BJ (cell line): ENCODE measurements at regions not wholly inside any gene's neighbourhood (a gene's known extent, or its start where the extent isn't known, plus 50 kb on each side); places are given as distances from the start of the nearest gene placed in this dataset.

ENCODE experiments used
- CTCF ChIA-PET: fragments of 350-600 bp; formaldehyde crosslinking; extraction: SDS; loops from one replicate; lab custom pipeline; 2021; ENCODE audit warnings: antibody characterized with exemption, inconsistent platforms; lab: Yijun Ruan, JAX
- POLR2A ChIA-PET: fragments of 300-600 bp; sonication (Branson Sonifier 250); formaldehyde crosslinking; extraction: SDS; loops from one replicate; lab custom pipeline; 2021; ENCODE audit warnings: antibody characterized with exemption; lab: Charles Lee
- DNase-seq: peaks from one replicate; pipeline ENCODE4 v3.0.0-alpha.2; 2011; ENCODE audit warnings: low read depth
- H3K27me3 ChIP-seq: 2 replicates; pipeline ENCODE4 v1.6.0; 2011; ENCODE audit warnings: low read length; ENCODE audit not compliant: control insufficient read depth, insufficient read depth
- H3K36me3 ChIP-seq: 2 replicates; pipeline ENCODE4 v1.5.1; 2011; ENCODE audit warnings: low read length; ENCODE audit not compliant: control insufficient read depth, insufficient read depth
- H3K4me3 ChIP-seq: 2 replicates; pipeline ENCODE4 v1.5.1; 2011; ENCODE audit warnings: low read depth, mild to moderate bottlenecking, control low read depth, low read length
- TF ChIP-seq, protein P1 (sequence below): IDR thresholded peaks from 2 replicates; pipeline ENCODE4 v1.5.1; 2011; ENCODE audit warnings: low read depth, mild to moderate bottlenecking, control low read depth, inconsistent platforms, low read length, moderate library complexity; ENCODE audit not compliant: insufficient read depth

DNA sequence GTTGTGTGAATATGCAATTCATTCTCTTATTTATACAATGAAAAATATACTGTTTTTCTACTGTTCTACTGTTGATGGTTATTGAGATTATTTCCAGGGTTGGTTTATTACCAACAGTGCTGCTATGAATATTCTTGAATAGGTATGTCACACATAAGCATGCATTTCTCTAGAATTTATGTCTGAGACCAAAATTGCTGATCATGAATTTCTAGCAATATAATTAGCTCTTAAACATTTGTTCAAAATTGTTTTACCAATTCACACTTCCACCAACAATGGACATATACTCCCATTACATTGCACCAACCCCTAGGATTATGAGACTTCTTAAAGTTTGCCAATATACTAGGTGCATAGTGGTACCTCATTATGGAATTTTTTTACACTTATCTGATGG lies 164.1 kb upstream of the KCNQ5 start:
- TF ChIP-seq, protein P1, sequence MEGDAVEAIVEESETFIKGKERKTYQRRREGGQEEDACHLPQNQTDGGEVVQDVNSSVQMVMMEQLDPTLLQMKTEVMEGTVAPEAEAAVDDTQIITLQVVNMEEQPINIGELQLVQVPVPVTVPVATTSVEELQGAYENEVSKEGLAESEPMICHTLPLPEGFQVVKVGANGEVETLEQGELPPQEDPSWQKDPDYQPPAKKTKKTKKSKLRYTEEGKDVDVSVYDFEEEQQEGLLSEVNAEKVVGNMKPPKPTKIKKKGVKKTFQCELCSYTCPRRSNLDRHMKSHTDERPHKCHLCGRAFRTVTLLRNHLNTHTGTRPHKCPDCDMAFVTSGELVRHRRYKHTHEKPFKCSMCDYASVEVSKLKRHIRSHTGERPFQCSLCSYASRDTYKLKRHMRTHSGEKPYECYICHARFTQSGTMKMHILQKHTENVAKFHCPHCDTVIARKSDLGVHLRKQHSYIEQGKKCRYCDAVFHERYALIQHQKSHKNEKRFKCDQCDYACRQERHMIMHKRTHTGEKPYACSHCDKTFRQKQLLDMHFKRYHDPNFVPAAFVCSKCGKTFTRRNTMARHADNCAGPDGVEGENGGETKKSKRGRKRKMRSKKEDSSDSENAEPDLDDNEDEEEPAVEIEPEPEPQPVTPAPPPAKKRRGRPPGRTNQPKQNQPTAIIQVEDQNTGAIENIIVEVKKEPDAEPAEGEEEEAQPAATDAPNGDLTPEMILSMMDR = no peak
- POLR2A ChIA-PET = no interaction called here

DNA sequence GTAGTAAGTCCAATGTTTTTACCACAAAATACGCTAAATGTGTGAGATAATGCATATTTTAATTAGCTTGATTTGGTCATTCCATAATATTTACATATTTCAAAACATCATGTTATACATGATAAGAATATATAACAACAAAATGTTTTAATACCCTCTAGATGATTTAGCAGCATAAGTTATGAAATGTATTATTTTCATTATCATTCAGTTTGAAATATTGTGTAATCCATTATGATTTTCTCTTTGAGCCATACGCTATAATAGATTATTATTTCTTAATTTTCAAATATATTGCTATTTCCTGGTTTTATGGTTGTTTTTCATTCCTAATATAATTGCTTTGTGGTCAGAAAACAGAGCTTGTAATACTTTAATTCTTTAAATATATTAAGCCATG lies 163.3 kb upstream of the KCNQ5 start:
- TF ChIP-seq, protein P1 = no peak
- POLR2A ChIA-PET = no interaction called here
- no peaks in the 10 kb centered on the region for H3K27me3 ChIP-seq
- CTCF ChIA-PET = no interaction called here
- no peak for DNase-seq
- no peak overlapping the region for H3K4me3 ChIP-seq
- H3K36me3 ChIP-seq = no peaks in the 10 kb centered on the region

More for the DNA sequence above, 164.1 kb upstream of the KCNQ5 start:
- no peak for DNase-seq
- CTCF ChIA-PET = no interaction called here
- Histone ChIP-seq H3K36me3 (no peaks in the 10 kb centered on the region), H3K27me3 (no peaks in the 10 kb centered on the region), H3K4me3 (no peak overlapping the region)

DNA sequence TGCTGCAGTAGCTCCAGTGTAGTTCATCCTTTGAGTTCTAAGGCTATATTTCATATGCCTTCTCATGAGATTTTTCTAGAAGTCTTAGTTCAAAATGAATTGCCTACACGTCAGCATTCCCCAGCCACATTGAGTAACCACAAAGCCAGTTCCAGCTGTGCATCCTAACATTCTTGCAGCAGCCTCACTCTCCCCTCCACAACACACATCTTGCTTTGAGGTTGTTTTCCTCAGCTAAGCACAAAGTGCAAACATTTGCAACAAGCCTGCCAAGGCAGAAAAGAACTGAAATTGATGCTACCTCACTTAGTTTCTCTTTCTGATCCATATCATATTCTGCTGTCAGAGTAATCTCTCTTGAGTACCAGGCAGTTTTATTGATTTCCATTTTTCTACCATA lies 160.7 kb upstream of the KCNQ5 start:
- ChIA-PET POLR2A (no interaction called here), CTCF (no interaction called here)
- Histone ChIP-seq H3K36me3 (no peaks in the 10 kb centered on the region), H3K4me3 (no peak overlapping the region), H3K27me3 (no peaks in the 10 kb centered on the region)
- TF ChIP-seq, protein P1 = no peak
- peak; percentile 9 for DNase-seq

DNA sequence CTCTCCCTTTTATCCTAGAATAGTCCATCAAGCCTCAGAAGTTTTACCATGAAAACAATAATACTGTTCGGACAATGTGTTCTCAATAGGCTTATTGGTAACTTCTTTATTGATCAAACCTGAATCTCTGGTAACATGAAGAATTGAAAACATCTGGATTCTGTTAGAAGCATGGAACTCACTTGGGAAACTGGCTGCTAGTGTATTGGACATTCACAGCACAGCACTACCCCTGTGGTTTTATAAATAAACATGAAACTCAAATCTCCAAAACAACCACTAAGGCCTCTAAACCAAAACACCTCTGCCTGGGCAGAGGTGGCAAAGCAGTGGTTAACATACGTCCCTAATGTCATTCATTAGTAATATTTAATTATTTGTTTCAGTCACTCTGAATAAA lies 157.6 kb upstream of the KCNQ5 start:
- POLR2A ChIA-PET = no interaction called here

DNA sequence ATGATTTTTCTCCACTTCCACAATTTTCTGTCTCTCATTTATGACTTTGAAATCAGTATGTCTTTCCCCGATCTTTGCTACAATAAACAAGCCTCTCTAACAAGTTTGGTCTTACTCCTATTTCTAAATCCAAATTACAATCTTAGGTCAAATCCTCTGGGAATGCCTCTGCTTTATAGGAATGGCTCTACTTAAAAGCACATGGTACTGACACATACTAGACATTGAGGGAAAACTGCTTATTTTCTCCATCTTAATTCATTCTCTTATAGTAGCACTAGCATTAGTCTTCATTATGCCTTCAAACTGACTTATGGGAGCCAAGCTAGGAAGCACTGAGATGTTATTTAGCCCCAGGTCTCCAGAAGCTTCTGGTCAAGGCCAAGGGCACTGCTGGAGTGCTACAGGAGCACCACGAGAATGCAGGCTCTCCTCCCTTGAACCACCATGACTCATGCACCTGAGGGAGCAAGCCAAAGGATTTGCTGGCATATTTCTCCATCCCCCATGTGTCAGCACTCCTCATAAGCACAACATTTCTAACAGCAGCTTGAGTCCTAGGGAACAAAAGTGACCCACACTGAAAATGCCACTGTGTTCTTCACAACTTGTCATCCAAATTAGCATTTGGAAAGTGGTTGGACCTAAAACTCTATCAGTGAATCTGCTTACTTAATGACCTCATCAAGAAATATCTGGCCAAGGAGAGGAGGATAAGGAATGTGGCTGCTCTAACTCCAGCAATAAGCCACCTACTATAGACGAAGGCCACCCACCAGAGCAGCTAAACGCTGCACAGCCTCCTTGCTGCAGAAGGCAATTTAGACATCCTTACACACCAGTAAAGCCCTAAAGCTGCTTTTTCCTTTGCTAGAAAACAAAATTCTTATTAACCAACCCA lies 156.8 kb upstream of the KCNQ5 start:
- no peaks in the 10 kb centered on the region for H3K27me3 ChIP-seq
- POLR2A ChIA-PET = no interaction called here
- TF ChIP-seq, protein P1 = no peak
- CTCF ChIA-PET = no interaction called here
- DNase-seq = peak; percentile 49
- H3K36me3 ChIP-seq = no peaks in the 10 kb centered on the region
- no peak overlapping the region for H3K4me3 ChIP-seq

More for the DNA sequence above, 157.6 kb upstream of the KCNQ5 start:
- no peak overlapping the region for H3K4me3 ChIP-seq
- CTCF ChIA-PET = no interaction called here
- no peaks in the 10 kb centered on the region for H3K36me3 ChIP-seq
- TF ChIP-seq, protein P1 = no peak
- H3K27me3 ChIP-seq = no peaks in the 10 kb centered on the region
- DNase-seq = peak; percentile 4
